ENCODE measurements at regions not wholly inside any gene's neighbourhood (a gene's known extent, or its start where the extent isn't known, plus 50 kb on each side); places are given as distances from the start of the nearest gene placed in this dataset.
"Not testable (repeated sequence)": the region's sequence is repeated elsewhere in the genome, so short reads cannot be mapped to it uniquely, and the experiment has no call there.

DNA sequence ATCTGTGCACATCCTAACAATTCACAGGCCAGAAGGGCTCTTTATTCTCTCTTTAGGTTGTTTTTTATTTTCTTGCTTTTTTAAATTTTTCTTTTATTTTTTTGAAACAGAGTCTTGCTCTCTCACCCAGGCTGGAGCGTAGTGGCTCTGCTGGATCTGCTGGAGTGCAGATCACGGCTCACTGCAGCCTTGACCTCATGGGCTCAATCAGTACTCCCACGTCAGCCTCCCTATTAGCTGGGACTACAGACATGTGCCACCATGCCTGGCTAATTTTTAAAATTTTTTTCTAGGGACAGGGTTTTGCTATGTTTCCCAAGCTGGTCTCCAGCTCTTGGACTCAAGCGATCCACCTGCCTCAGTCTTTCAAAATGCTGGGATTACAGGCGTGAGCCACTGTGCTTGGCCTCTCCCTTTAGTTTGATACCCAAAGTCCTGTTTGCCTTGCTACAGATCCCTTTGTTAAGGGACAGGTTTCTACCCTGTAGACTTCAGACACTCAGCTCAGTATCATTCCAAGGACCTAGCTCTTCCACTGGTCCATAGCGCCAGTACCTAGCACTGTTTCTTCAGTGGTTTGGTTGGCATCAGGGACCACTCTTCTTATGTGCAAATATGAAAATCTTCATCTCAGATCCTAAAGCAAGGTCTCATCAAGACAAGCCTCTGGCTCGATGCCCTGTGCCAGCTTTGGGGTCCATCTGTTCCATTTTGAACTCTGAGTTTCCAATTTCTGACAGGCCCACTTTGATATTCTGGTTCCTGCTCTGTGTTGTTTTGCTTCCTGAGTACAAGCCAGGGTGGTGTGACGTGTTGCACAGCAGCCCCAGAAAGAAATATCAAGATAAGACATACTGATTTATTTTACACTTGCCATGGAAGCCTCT, 211.7 kb downstream of the FAT3 start:
- no peak for DNase-seq

DNA sequence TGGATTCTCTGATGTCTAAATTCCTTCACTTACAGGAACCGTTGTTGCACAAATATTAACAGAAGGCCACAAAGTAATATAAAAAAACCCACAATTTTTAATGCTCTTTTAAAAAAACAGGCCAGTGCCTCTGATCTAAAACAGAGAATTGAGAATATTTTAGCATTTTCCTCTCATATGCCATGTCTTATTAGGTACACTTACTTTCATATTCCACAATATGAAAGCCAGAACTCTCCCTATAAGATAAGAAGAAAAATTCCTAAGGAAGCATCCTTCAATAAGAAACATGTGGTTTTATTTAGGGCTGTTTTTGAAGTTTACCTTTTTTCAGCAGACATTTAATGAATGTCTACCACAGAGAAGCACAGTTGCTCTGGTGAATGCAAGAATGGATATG, 214.5 kb downstream of the FAT3 start:
- DNase-seq = no peak

DNA sequence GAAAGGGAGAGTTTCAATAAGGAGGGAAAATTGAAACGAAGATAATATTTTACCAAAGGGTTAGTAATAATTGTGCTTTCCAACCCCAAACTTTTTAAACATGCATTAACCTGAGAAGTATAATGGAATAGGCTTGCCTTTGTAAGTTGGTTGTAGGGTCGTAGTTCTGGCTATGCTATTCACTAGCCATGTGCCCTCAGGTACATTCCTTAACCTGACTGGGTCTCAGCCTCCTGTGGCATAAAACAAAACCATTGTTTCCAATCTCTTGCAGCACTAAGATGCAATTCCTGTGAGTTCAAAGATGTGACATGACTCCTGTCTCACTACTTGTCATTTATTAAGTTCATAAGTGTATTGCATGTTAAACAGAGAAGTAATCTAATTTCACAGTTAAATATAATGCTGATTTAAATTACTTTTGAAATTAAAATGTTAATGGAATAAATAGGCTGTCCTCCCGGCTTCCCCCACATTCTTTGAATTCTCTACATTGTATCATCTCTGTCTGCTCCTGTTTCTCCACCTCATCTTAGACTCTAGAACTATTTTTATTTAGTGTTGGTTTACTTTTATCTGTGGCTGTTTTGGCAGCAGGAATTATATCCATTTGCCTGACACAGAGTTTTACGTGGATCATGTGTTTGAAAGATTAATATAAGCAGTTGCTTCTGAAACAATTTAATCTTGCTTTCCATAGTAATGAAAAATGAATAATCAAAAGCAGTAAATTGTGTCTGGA, 216.3 kb downstream of the FAT3 start:
- DNase-seq = no peak

DNA sequence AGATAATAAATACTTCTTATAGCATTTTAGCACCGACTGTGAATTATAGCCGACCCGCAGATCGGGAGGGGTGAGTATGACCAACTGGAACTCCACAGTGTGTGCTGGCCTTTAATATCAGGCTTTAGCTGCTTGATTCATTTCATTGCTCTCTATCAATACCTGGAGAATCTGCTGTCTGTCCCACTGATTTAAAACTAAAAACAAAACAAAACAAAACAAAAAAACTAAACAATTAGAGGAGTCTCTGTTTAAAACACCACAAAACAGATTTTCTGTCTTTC, 216.8 kb downstream of the FAT3 start:
- no peak for DNase-seq

DNA sequence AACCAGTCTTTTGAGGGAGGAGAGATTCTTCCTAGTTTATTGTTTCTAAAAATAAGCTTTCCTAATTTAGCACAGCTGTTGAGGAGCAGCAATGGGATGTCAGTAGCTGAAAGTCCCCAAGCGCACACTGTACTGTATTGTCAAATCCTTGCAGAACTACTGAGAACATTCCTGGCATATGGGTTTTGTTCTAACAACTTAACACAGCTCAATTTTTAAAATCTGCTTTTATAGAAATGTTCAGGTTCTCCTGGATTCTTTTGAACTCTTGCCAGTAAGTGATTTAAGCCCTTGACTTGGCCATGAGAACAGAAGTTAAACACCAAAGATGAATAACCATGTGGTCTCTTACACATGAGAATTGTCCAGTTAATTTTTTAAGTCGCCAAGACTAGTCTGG, 218.6 kb downstream of the FAT3 start:
- DNase-seq = no peak

DNA sequence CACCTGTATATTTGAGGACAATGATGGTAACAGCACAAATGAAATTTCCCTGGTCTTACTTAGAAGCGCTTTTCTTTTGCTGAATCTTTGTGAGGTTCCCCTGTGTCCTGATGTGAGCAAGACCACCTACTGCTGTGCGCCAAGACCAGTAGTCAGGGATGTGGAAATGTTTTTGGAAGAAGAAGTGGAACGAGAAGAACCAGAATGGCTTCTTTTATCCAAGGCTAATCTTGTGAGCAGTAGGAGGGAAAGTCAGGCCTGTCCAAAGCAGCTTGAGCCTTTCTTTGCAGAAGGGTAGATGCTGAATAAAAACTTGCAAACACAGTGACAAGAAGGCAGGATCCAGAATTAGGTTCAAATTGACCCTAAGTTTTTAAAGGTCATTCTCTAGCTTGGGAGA, 223.0 kb downstream of the FAT3 start:
- no peak for DNase-seq

DNA sequence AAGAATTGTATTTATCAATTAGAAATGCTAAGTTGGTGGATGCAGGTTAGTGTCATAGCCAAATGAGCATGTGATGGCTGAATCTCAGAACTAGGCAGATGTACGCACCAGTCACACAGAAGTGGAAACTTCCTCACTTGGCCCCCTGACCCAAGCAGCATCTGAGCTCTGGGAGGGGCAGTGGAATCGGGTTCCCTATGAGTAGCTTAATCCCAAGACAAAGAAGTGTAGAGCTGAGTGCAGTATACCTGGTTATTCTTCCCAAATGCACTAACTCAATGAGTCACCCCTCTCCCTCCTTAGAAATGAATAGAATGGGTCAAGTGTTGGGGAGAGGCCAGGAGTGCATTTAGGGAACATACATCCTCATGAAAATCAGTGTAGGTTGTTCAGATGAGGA, 224.6 kb downstream of the FAT3 start:
- no peak for DNase-seq

DNA sequence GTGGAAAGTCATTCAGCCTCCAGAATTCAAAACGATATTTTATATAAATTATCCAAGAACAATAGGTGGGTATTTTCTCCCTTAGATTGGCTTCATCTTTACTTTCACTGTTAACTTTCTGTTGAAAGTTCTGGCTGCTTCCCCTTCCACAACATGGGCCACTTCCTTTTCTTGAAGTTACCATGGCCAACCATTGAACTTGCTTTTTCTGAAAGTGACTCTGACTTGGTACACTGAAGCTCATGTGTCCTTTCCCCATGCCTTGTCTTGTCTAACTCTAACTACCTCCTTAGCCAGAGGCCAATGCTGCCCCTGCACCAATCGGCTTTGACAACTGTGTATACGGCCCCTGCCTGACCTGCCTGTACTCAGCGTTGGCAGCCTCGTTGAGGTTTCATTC, 225.2 kb downstream of the FAT3 start:
- no peak for DNase-seq

DNA sequence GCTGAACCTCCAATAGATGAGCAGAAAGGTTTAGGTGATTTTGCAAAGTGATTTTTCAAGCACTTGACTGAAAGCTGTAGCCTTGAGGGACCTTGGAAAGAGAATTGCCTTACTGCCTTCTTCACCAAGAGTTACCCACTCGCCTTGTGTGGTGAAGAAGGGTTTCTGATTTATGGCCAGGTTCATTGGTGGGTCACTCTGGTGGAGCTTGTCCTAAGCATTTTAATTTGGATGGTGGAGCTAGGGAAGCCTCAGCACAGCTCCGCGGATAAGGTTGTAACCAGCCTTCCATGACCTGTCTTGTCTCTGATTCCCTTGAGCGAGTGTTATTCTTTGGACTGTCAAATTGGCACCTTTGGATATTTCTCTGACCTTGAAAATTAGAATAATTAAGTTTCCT, 226.4 kb downstream of the FAT3 start:
- DNase-seq = no peak

DNA sequence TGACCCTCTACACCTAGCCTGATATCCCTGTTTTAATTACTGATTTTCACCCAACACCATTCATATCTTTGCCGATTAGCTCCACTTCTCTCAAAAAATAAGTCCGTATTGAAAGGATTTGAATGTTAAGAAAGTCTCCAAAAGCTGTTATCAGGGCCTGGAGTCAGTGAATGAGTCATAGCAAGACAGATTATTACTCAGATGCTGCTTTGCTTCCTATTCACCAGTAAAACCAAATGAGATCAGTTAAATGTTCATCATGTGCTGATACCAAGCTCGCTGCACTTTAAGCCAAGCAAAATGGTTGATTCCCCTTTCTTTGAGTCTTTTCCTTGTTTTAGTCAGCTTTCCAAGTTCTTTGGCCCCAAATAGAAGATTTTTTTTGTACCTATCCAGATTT, 228.4 kb downstream of the FAT3 start:
- DNase-seq = no peak

DNA sequence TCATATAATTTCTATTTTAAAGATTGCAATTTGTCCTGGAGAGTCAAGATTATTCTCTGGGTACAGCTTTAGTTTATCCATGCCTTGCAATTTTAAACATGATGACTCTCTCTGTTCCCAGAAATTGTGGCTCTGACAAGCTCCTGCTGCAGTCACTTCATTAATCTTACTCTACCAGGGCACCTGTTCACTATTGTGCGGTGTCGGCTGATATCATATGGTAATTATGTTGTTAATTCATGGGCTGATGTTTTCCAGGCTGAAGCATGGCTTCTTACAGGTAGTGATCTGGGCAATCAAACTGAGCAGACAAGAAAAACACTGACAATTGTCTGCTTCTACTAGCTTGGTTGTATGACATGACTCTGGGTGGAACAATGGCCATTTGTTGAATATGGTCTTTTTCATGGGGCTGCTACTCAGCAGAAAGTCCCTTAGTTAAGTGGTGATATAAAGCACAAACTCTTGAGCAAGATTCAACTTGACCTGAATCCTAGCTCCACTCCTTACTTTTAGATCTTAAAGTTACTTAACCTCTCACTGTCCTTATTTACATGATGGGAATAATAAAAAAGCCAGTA, 230.7 kb downstream of the FAT3 start:
- DNase-seq = no peak

DNA sequence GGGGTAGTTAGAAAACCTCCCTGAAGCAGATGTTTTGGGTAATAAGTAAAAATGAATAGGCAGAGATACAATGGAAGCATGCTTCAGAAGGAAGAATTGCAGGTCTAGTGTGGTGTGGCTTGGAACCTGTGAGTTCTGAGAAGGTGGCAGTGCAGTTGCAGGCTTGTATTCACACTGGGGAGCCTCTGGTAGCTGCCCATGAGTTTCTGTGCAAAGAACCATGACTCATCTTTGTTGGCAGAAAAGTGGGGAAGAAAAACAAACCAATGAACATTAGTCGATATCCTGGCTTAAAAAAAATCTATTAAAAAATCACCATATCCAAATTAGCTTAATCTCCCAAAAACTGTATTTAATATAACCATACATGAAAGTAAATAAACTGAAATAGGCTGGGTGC, 232.6 kb downstream of the FAT3 start:
- DNase-seq = no peak

DNA sequence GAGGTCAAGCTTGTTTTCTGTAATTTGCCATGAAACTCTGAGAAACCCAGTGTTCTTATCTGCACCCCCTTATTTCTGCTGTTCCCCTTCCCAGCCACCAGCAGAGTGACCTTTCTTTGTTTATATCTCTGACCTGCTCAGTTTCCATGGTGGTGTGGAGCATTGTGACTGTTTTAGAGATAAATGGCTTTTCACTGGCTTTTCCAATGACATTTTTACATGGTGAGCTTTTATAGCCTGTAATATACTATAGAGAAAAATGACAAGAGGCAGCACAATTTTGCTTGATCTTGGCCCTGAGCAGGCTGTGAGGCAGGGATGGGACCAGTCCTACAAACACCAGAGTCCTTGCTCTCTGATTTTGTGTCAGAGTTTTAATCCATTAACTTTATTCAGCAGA, 233.9 kb downstream of the FAT3 start:
- DNase-seq = no peak

DNA sequence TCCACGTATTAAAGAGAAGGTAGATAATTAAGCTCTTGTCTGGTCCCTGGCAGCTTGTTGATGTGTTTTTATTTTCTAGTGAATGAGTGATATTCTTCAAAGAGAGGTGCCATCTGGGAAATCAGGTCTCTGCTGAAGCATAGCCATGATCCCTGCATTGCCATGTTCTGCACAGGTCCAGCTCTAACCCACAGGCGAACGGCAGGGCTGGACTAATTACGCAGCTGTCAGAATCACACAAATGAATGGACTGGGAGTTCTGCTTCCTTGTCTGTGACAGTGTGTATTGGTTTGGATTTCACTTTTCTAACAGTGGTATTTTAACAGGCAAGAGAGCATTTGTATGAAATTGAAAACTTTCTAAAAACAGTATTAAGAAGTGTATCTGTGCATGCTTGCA, 235.6 kb downstream of the FAT3 start:
- no peak for DNase-seq

DNA sequence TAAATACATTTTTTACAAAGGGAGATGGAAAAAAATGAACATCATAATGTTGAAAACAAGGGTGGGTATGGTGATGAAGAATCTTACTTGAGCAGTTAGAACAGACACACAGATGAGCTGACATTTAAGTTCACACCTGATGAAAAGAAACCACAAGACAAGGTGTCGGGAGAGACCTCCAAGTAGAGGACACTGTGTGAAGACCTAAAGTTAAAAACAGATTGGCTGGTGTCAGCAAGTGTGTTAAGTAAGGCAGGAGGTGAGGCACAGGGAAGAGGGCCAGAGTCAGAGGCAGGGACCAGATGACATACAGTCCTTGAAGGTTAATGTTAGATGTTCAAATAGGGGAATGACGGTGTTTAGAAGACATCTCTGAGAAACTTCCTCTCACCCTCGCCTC, 236.8 kb downstream of the FAT3 start:
- DNase-seq = no peak

DNA sequence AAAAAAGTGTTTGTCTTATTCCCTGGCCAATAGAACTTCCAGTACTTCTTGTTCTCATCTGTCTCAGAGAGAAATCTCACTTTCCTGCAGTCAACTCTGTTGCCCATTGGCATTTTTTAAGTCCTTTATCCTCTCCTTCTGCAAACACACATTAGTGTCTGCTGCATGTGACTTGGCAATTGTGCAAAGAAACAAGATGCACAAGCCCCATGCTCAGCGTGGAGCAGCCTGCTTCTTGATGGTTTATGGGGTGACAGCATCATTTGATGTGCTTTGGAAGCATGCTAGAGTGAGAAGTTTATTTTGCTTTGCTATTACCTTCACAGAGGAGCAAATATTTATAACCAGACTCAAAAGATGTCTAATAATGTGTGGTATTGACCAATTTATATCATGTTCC, 238.2 kb downstream of the FAT3 start:
- DNase-seq = no peak

DNA sequence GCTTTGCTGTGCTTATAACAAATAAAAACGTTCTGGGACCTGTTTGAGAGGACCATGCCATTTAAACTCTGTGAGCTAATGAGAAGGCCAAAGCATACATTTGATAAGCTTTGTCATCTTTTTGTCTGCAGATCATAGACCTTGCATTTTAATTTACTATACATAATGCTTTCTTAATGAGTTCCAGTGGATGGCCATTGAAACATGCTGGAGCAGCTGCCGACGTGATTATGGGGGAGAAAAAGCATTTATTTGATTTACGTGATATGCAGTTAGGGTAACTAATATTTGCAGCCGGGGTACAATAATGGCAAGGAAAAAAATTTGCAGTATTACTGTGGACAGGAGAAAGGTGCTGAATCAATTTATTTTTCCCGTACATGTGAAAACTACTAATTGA, 240.2 kb downstream of the FAT3 start:
- no peak for DNase-seq

DNA sequence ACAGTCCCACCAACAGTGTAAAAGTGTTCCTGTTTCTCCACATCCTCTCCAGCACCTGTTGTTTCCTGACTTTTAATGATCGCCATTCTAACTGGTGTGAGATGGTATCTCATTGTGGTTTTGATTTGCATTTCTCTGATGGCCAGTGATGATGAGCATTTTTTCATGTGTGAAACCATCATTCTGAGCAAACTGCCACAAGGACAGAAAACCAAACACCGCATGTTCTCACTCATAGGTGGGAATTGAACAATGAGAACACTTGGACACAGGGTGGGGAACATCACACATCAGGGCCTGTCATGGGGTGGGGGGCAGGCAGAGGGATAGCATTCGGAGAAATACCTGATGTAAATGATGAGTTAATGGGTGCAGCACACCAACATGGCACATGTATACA, 240.8 kb downstream of the FAT3 start:
- not testable (repeated sequence) for DNase-seq

DNA sequence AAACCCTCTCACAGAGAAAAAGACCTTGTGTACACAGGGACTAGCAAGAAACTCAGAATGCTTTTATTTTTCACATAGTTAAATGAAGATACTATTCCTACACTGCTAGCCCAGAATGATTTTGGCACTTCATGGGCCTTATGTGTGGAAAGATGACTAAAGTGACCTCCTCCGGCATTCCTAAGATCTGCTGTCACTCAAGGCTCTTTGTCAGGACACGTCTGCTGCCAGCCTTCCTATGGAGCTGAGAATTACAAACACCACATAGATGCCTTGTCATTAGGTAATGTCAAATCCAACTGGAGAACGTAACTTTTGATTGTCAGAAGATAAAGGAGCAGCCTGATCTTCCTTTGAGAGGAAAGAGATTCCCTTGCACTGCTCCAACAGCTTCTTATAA, 249.1 kb downstream of the FAT3 start:
- no peak for DNase-seq

DNA sequence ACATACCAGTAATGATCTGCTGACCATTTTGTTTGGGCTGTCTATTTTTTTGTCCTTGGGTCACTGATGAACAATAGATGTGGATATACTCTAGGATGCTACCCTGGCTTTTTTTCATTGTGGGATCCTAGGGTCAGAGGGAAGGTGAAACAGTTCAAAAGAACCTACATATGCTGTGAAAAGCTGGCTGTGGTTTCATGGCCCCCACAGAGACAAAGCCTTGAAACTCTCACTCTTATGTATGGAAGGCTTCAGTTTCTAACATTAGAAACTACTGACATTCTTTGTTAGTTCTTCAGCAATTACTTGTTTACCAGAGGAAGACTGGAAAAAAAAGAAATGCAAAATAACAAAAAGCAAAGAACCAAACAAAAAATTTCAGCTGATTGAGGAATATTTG, 250.7 kb downstream of the FAT3 start:
- no peak for DNase-seq

DNA sequence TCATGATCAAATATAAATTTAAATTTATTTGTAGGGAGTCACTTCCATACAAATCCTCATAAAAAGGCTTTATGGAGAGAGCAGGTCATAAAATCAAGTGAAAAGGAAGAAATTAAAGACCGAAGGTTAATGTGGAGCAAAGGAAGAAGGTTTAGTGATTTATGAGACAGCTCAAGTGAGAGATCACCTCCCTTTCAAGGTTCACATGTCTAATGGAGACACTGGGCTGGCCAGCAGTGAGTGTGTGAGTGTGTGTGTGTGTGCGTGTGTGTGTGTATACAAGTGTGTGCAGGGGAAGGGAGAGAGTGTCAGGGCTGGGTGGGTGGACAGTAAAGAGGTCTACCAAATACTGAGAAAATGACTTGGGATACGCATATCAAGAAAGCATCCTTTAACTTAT, 251.2 kb downstream of the FAT3 start:
- DNase-seq = no peak

DNA sequence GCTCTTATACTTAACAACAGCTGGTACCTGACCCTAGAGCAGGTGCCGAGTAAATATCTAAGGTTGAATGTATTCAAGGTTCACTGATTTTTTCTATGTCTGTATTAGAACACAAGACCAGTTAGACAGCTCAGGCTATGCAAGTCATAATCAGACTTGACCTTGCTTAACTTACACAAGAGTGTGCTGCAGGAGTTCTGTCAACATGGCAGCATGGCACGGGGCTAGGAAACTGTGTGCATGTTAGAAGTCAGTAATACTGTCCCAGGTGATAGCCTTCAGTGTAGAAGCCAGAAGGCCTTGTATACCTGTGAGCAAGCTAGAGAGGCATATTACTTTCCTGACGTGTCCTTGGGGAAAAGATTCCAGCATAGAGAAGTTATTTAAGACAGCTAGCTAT, 253.1 kb downstream of the FAT3 start:
- DNase-seq = no peak

DNA sequence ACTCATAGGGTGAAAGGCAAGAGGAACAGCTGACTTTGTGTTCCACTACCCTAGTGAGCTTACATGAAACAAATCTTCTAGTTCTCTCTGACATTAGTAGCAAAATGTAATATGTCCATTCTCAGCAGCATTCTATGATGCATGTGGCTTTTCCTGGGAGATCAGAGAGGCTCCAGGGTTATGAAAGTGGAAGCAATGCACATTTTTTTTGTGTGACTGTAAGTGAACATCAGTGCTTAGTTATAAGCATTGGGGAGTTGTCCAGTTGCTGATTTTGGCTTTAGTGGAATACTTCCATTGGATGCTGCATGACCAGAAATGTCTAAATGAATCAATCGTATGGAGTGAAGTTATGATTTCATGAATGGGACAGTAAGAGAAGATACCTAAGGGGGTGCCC, 255.9 kb downstream of the FAT3 start:
- DNase-seq = no peak

DNA sequence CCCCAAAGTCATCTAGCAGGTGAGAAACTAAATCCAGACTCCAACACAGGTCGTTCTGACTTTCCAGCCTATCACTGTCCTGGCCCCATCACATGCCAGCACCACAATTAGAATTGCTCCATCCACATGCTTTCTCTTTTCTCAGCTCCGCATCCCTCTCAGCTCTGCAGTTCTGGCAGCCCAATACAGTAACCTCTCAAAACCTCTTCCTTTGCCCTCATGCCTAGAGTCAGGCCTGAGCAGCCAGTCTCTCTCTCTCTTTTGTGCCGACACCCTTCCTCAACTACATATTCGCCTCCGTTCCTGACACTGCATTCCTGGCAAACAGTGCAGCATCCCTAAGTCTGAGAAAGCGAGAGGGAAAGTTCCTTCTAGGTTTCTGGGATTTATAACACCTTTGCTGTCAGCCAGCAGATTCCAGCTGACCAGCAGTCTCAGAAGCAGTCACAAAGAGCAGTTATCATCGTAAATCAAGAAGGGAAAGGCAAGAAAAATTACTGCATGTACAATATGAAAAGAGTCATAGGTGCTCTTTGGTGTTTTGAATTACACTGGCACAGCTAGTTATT, 258.0 kb downstream of the FAT3 start:
- DNase-seq = no peak
